Inflammatory macrophage treated with lipopolysaccharide for 4 hours (primary cell): ENCODE measurements at regions not wholly inside any gene's neighbourhood (a gene's known extent, or its start where the extent isn't known, plus 50 kb on each side); places are given as distances from the start of the nearest gene placed in this dataset.
"Not testable (repeated sequence)": the region's sequence is repeated elsewhere in the genome, so short reads cannot be mapped to it uniquely, and the experiment has no call there.

ENCODE experiments used
- DNase-seq: peaks from one replicate; pipeline ENCODE4 v3.0.0-alpha.2; 2020

DNA sequence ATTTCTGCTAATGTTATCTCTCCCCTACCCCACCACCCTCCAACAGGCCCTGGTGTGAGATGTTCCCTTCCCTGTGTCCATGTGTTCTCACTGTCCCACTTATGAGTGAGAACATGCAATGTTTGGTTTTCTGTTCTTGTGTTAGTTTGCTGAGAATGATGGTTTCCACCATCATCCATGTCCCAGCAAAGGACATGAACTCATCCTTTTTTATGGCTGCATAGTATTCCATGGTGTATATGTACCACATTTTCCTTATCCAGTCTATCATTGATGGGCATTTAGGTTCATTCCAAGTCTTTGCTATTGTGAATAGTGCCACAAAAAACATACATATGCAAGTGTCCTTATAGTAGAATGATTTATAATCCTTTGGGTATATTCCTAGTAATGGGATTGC, 104.5 kb downstream of the ZNF33B start:
- DNase-seq: not testable (repeated sequence)

DNA sequence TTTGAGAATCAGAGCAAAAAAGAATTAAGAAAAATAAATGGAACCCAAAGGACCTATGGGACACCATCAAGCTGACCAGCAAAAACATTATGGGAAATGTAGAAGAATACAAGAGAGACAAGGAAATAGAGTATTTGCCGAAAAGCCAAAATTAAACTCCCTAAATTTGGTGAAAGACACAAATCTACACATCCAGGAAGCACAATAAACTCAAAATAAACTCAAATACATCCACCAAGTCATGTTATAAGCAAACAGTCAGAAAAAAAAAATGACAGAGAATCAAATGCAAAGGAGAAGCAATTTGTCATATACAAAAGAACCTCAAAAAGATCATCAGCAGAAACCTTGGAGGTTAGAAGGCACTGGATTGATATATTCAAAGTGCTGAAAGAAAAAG, 105.4 kb downstream of the ZNF33B start:
- DNase-seq: no peak

DNA sequence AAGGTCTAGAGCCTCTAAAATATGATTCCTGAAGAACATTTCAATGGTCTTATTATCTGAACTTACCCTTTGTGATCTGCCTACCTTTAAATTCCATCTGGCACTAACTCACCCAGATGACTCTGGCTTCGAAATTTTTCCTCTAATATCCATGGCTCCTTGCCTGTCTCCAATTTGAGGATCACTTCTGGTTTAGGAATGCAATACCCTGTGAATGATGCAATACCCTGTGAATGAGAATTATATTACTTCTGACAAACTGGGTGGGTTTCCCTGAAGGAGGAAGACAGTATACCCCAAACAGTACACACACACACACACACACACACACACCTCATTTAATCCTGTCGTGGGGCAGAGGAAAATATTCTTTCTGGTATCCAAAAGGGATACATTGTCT, 115.3 kb downstream of the ZNF33B start:
- DNase-seq: no peak

DNA sequence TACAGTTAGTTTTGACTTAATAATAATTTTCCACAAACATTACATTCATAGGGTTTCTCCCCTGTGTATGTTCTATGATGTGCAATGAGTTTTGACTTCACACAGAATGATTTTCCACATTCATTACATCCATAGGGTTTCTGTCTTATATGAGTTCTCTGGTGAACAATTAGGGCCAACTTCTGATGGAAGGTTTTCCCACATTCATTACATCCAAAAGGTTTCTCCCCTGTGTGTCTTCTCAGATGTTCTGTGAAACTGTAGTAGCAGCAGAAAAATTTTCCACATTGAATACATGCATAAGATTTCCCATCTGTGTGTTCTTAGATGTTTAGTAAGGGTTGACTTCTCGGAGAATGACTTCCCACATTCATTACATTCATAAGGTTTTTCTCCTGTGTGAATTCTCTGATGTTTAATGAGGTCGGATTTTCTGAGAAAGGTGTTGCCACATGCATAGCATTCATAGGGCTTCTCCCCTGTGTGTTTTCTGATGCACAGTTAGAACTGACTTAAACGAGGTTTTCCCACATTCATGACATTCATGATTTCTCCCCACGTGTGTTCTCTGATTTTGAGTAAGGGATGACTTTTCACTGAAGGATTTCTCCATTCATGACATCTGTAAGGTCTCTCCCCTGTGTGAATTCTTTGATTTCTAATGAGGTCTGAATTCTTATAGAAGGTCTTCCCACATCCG, 118.5 kb downstream of the ZNF33B start:
- DNase-seq: no peak

DNA sequence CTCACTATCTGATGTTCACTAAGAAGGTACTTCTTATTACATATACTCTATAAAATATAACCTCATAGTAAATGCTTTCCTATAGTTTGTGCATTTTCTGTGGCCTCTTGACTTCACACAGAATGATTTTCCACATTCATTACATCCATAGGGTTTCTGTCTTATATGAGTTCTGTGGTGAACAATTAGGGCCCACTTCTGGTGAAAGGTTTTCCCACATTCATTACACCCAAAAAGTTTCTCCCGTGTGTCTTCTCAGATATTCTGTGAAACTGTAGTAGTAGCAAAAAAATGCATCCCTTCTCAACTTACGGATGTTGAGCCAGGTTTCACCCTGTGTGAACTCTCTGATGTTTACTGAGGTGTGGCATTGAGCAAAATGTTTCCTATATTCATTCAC, 119.3 kb downstream of the ZNF33B start:
- no peak for DNase-seq

DNA sequence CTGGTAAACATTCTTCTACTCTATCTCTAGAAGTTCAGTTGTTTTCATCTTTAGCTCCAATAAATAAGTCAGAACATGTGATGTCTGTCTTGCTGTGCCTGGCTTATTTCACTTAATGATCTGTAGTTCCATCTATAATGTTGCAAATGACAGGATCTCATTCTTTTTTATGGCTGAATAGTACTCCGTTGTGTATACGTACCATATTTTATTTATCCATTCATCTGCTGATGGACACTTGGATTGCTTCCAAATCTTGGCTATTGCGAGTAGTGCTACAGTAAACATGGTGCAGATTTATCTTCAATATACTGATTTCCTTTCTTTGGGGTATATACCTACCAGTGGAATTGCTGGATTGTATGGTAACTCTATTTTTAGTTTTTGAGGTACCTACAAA, 124.4 kb downstream of the ZNF33B start:
- DNase-seq: no peak

DNA sequence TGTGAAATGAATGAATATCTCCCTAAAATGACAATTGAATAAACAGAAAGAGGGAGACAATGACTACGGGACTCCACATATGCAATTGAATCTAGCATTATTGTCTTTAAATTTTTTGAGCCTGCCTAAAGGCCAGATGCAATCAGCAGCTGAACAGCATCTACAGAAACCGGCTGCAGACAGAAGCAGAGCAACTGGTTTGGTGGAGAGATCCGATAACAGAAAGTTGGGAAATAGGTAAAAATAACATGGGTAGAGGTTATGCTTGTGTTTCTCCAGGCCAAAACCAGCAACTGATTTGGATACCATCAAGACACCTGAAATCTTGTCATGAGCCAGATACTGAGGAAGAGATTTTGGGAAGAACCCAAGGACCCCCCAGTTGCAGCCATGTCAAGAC, 146.6 kb downstream of the ZNF33B start:
- no peak for DNase-seq

DNA sequence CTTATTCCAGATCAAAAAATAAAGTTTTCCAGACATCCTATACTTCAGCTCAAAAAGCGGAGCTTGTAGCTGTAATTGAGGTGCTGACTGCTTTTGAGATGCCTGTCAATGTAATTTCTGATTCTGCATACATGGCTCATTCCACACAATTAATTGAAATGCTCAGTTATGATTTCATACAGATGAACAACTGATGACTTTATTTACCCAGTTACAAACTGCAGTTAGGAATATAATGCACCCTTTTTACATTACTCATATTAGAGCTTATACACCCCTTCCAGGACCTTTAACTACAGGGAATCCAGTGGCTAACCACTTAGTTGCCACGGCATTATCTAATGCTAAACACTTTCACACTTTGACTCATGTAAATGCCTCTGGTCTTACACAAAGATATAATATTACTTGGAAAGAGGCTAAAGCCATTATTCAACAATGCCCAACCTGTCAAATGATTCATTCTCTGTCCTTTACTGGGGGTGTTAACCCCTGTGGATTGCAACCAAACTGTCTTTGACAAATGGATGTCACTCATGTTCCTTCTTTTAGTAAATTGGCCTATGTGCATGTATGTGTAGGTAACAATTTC, 147.3 kb downstream of the ZNF33B start:
- no peak for DNase-seq

DNA sequence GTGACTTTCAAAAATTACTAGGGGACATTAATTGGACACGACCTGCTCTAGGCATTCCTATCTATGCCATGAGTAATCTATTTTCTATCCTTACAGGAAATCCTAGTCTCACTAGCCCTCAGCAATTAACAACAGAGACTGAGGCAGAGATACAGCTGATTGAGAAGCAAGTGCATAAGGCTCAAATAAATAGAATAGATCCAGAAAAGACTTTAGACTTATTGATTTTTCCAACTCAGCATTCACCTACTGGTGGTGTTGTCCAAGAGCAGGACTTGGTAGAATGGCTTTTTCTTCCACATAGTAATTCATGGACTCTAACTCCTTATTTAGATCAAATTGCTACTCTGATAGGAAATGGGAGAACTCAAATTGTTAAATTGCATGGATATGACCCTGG, 148.0 kb downstream of the ZNF33B start:
- no peak for DNase-seq

DNA sequence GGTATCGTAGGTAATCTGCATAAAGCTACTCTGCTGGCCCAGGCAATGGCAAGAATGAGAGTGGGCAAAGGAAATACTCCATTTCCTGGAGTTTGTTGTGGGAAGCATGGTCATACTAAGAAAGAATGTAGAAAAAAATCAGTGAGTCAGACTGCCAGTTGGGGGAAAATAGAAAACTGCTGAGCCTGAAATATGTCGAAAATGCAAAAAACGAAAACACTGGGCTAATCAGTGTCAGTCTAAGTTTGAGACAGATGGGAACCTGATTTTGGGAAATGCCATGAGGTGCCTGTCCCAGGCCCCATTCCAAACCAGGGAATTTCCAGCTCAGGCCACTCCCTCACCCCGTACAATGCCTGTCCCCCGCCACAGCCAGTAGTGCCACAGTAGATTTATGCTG, 150.0 kb downstream of the ZNF33B start:
- DNase-seq: no peak

DNA sequence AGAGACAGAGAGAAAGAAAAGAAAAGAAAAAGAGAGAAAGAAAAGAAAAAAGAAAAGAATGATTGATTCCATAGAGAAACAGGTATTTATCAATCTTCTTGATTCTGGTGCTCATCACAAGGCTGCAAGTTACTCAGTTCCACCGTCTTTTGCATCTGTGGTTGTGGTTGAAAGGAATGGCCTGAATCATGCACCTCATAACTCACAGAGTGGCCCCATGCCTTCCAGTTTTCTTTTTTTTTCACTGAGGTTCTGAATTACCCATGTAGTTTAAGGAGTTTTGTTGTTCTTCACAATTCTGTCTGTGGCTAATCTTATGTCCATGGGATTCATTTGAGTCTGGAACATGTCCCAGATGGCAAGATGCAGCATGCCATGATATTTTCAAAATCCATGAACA, 156.0 kb downstream of the ZNF33B start:
- no peak for DNase-seq

DNA sequence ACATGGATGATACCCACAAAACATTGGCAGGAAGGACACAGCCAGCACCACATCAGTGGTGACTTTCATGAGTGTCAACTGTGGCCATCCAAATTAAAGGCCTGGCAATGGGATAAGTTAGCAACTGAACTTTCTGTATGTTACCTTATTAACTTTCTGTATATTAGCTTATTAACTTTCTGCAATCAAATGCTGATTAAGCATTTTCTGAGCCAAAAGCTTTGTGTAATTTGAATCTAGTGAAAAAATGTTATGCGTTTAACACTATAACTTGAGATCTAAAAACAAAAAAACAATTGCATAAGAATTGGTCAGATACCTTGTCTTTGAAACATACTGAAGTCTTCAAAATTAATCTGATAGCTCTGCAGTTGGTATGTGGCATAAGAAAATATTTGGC, 159.3 kb downstream of the ZNF33B start:
- no peak for DNase-seq

DNA sequence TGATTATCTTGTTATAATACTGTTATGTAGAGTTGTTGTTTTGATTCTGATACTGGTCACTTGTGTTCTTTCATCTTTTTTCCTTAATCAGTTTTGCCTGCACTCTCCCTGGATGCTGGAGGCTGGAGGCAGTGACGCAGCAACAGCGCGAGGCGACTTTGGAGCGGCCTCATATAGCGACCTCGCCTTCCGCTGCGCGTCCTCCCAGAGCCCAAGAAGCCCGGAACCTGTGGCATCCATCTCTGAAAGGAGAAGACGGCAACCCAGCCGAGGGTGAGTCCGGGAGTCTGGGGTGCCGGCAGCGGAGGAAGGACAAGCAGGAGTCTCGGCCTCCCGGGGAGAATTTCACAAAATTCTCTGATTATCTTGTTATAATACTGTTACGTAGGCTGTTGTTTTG, 161.2 kb downstream of the ZNF33B start:
- DNase-seq: no peak

DNA sequence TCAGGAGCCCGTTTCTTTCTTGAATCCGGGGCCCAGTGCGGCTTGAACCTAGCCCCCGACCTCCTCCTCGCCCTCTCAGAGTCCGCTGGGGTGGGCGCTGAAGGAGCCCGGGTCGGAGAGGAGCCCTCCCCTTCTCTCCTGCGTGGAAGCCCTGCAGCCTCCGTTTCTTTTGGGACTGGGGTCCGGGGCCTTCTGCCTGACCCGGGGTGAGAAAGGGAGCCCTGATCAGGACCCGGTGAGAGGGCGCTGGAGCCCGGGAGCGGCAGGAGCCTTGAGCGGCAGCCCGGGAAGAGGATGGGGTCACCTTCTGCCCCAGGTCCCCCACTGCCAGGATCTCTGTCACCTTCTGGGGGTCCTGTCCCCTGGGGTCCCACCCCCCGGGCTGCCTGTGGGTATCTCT, 162.3 kb downstream of the ZNF33B start:
- DNase-seq: no peak

DNA sequence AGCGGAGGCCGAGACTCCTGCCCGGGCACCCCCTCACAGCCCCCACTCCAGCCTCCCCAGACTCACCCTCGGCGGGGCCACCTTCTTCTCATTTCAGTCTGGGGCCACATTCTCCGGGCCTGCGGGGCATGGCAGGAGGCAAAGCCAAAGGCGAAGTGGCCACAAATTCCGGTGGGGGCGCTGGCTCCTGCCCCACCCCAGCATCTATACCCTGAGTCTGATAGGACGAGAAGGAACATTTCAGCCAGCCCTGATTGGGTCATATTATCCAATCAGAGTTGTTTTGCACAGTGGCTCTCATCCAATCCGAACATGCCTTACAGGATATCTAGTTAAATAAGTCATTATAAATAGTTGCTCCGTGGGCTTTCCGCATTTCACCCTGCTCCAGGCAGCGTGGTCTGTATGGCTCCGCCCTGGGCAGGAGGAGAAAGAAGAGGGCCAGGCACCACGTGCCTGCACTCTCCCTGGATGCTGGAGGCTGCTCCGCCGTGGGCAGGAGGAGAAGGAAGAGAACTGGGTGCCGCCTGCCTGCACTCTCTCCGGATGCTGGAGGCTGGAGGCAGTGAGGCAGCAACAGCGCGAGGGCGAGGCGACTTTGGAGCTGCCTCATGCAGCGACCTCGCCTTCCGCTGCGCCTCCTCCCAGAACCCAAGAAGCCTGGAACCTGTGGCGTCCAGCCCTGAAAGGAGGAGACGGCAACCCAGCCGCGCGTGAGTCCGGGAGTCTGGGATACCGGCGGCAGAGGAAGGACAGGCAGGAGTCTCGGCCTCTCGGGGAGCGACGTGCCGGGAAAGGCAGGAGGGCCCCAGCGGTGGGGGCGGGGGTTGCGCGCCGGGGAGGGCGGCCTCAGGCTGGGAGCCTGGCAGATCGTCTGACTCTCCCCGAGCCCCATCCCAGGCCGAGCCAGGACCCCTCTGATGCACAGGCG, 162.9 kb downstream of the ZNF33B start:
- no peak for DNase-seq

DNA sequence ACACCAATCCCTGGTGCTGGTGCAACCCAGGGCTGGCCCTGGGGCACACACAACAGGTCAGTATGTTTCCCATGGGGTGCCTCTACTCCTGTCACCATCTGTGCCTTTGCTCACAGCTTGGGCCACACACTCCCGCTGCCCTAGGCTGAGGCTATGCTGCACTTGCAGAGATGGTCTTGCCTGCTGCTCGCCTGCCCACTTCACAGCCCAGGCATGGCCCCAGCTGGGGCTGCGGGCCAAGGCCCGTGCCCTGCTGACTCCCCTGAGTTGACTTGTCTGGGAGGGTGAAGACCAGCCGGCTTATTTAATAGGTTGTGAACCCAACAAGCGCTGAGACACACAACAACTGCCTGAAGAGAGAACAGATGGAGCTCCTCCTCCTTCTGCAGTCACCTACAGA, 184.1 kb downstream of the ZNF33B start:
- no peak for DNase-seq

DNA sequence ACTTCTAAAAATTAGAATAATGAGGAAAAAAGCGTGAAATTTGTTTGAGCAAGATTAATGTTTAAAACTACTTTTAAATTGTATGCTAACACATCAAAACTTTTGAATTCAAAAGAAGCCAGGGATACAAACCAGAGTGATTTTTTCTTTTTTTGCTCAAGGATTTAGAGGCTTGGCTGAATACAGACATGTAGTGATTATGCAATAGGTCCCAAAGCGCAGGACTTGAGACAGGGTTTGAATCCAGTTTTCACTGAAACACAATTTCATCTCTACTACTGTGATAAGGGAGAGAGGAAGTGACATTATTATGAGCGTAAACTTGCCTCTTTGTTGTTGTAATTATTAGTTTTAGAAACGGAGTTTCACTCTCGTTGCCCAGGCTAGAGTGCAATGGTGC, 207.3 kb downstream of the ZNF33B start:
- DNase-seq: no peak

DNA sequence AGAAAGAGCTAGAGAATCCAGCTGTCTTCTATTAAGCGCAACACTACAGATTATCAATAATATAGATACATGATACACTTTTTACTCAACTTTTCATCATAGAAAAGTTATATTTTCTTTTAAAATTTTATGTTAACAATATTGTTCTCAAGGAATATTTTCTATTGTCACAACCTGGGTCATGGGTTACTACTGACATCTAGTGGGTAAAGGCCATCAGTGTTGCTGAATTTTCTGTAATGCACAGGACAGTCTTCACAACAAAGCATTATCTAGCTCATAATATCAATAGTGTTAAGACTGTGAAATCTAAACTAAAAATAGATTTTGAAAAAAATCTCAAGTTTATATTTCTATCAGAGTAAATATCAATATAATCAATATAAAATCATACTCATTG, 209.8 kb downstream of the ZNF33B start:
- DNase-seq: no peak

DNA sequence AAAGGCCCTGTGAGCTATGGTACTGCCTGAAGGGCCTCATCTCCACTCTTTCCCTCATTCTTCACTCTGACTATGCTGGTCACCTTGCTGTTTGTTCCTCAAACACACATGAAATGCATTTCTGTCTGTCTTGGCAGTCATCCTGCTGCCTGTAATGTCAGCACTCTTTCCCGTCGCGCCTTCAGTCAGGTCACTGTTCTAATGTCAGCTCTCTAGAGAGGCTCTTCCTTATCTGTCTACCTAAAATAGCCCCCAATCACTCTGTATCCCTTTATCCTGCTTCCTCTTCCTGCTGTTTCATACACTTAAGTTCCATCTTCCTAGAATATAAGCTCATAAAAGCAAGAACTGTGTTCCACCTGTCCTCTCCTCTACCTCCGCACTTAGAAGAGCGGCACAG, 215.5 kb downstream of the ZNF33B start:
- no peak for DNase-seq

DNA sequence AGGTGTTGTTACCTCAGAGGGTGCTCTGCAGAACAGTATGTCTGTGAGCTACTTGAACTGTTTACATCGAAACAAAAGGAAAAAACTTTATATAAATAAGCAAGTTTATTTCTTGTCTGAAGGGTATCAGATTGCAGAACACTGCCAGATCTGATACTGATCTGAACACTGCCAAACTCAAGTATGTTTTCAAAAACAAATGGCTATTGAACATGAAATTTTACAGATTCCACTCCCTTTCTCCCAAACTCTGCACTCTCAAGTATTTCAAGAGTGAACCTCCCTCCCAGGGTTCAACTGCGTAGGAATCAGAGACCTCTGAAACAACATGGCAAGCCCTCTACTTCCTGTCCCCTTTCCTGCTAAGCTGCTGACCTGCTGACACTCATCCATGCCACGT, 216.6 kb downstream of the ZNF33B start:
- DNase-seq: no peak

DNA sequence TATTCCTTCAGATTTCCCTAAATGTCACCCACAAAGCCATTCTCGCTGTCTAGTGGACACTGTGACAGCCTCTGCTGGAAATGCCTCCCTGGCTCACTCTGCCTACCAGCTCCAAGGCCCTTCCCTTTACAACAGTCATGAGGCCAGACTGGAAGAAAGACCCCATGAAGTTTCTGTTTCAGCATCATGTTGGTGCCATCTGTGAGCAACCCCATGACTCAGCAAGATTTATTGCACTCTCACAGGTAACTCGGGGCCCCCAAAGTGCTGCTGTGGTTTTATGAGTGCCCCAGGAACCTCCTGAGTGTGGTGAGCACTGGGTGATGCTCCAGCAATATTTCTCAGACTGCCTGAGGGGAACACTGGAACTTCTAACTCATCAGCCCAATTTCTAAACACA, 218.6 kb downstream of the ZNF33B start:
- no peak for DNase-seq

DNA sequence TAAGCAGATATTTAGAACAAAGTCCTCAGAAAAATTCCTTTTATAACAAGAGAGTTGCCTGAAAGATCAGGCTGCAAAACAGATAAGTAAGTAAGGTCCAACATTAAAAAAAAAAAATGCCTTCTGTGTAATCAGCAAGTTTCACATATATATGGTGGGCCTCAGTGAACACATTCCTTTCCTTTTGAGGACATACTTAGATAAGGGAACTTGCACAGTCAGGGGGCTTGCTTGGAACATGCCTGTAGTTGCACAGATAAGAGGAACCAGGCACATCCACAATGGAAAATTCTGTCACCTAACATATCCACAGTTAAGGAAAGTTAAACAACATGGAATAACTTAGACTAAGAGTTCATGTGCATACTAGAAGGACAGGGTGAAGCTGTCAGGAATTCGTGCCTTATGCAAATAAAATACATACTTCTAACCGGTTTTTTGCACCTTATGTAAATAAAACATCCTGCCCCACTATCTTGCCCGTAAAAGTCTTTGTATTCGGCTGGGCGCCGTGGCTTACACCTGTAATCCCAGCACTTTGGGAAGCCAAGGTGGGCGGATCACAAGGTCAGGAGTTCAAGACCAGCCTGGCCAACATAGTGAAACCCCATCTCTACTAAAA, 257.3 kb downstream of the ZNF33B start:
- DNase-seq: no peak

DNA sequence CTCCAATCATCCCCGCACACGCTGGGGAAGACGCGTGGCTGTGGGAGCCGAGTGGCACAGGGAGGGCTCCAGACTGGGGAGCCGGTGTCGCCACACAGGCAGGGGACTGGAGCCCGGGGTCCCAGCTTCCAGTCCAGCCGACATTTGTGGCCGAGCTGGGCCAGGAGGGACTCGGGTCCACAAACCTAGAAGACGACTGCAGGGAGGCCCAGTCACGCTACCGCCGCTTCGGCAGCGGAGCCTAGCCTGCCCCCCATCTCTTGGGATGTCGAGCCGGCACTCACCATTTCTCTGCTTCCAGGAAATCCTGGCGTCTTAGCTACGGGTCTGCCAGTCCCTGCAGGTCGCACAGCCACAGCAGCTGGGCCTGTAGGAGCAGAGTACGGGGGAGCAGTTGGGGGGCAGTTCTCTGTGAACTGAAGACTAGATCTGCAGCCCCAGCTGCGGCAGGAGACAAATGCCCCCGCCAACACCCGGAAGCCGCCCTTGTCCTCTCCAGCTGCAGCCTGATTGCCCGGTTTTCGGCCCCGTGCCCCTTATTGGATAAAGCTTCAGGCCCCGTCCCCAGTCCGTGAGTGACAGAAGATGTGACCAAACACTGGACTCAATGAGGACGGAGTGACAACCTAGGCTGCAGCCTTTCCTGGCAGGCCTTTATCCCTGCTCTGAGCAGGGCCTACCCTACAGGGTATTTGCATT, 270.7 kb downstream of the ZNF33B start:
- DNase-seq: peak; percentile 34
